ENCODE measurements at regions not wholly inside any gene's neighbourhood (a gene's known extent, or its start where the extent isn't known, plus 50 kb on each side); places are given as distances from the start of the nearest gene placed in this dataset.

DNA sequence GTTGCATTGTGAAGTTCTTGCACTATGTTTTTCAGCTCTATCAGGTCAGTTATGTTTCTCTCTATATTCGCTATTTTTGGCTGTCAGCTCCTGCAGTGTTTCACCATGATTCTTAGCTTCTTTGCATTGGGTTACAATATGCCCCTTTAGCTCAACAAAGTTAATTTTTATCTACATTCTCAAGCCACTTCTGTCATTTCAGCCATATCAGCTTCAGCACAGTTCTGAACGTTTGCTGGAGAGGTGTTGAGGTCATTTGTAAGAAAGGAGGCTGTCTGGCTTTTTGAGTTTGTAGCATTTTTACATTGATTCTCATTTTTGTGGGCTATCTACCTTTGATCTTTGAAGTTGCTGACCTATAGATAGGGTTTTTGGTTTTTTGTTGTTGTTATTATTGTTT lies 573.2 kb upstream of the RGS18 start:
- TF ChIP-seq, protein P1, sequence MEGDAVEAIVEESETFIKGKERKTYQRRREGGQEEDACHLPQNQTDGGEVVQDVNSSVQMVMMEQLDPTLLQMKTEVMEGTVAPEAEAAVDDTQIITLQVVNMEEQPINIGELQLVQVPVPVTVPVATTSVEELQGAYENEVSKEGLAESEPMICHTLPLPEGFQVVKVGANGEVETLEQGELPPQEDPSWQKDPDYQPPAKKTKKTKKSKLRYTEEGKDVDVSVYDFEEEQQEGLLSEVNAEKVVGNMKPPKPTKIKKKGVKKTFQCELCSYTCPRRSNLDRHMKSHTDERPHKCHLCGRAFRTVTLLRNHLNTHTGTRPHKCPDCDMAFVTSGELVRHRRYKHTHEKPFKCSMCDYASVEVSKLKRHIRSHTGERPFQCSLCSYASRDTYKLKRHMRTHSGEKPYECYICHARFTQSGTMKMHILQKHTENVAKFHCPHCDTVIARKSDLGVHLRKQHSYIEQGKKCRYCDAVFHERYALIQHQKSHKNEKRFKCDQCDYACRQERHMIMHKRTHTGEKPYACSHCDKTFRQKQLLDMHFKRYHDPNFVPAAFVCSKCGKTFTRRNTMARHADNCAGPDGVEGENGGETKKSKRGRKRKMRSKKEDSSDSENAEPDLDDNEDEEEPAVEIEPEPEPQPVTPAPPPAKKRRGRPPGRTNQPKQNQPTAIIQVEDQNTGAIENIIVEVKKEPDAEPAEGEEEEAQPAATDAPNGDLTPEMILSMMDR (IDR thresholded peaks at IDR 0.05; ENCODE audit: low read depth, low read length, poor library complexity, severe bottlenecking), result no peak
- no peak for TF ChIP-seq EZH2phosphoT487 (IDR thresholded peaks at IDR 0.05; ENCODE audit: borderline replicate concordance, low read length)
- no peaks in the 10 kb centered on the region for H3F3A ChIP-seq (ENCODE audit: control insufficient read depth, insufficient read depth)

DNA sequence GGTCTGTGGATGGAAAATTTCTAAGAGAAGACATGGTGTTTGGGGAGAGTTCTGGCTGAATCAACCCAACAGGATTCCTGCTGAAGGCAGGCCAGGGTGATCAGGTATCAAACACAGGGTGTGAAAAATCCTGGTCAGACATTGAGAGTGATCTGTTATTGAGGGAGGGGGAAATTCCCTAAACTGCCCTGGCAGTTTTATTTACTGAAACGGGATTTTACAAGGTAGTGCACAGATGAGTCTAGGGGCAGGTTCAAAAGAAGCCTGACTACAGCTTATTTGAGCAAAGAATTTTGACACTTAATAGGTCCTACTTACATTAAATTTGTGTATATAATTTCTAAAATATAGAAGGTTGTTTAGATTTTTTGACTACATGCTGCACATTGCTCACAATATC lies 569.4 kb upstream of the RGS18 start:
- H3K4me2 ChIP-seq (ENCODE audit: low read length), result no peak overlapping the region
- H3K9me3 ChIP-seq (ENCODE audit: control insufficient read depth, insufficient read depth, low read length), result no peaks in the 10 kb centered on the region
- no peaks in the 10 kb centered on the region for H3K36me3 ChIP-seq (ENCODE audit: control insufficient read depth, low read length)
- no peak overlapping the region for H3K4me3 ChIP-seq (ENCODE audit: low read length)
- H3K79me2 ChIP-seq (ENCODE audit: control insufficient read depth, low read length), result no peaks in the 10 kb centered on the region
- H3K27ac ChIP-seq (ENCODE audit: low read depth, low read length), result no peak overlapping the region
- no peak for TF ChIP-seq EZH2phosphoT487 (IDR thresholded peaks at IDR 0.05; ENCODE audit: borderline replicate concordance, low read length)
- TF ChIP-seq, protein P1 (IDR thresholded peaks at IDR 0.05; ENCODE audit: low read depth, low read length, poor library complexity, severe bottlenecking), result no peak
- H3K9me2 ChIP-seq (replicated peaks; ENCODE audit: control insufficient read depth, low read length), result no peaks in the 10 kb centered on the region; the same call in 1 of the 2 replicates
- H3K4me1 ChIP-seq (ENCODE audit: control insufficient read depth, low read length), result no peaks in the 10 kb centered on the region
- no peaks in the 10 kb centered on the region for H4K20me1 ChIP-seq (ENCODE audit: control insufficient read depth, insufficient read depth, low read depth, low read length)
- H3F3A ChIP-seq (ENCODE audit: control insufficient read depth, insufficient read depth), result no peaks in the 10 kb centered on the region
- no peaks in the 10 kb centered on the region for H3K27me3 ChIP-seq (ENCODE audit: control insufficient read depth, low read length)

More for the DNA sequence above, 573.2 kb upstream of the RGS18 start:
- no peaks in the 10 kb centered on the region for H3K36me3 ChIP-seq (ENCODE audit: control insufficient read depth, low read length)
- no peak overlapping the region for H3K4me3 ChIP-seq (ENCODE audit: low read length)
- no peaks in the 10 kb centered on the region; the same call in 1 of the 2 replicates for H3K9me2 ChIP-seq (replicated peaks; ENCODE audit: control insufficient read depth, low read length)
- H3K4me1 ChIP-seq (ENCODE audit: control insufficient read depth, low read length), result peaks cover 10% of the 10 kb centered on the region
- H3K9me3 ChIP-seq (ENCODE audit: control insufficient read depth, insufficient read depth, low read length), result no peaks in the 10 kb centered on the region
- no peaks in the 10 kb centered on the region for H3K79me2 ChIP-seq (ENCODE audit: control insufficient read depth, low read length)
- no peaks in the 10 kb centered on the region for H3K27me3 ChIP-seq (ENCODE audit: control insufficient read depth, low read length)
- H4K20me1 ChIP-seq (ENCODE audit: control insufficient read depth, insufficient read depth, low read depth, low read length), result no peaks in the 10 kb centered on the region
- no peak overlapping the region for H3K27ac ChIP-seq (ENCODE audit: low read depth, low read length)
- H3K4me2 ChIP-seq (ENCODE audit: low read length), result no peak overlapping the region

DNA sequence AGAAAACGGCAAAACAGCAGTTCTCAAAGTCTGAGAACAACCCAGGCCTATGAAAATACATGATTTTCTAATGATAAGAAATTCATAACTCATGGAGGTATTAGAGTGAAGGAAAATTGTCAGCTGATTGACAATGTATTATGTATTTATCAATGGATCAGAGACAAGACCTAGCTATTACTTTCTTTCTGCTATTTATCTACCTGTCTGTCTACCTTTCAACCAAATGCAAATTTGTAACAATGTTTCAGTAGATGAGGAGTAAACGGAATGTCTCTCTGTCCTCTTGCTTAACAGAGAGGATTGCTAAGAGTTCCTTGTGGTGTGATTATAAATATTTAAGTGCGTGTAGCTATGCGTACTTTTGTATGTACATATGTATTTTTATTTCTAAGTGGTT lies 568.7 kb upstream of the RGS18 start:
- Histone ChIP-seq H3K4me3 (ENCODE audit: low read length) (no peak overlapping the region), H4K20me1 (ENCODE audit: control insufficient read depth, insufficient read depth, low read depth, low read length) (no peaks in the 10 kb centered on the region), H3K27me3 (ENCODE audit: control insufficient read depth, low read length) (no peaks in the 10 kb centered on the region), H3K9me2 (replicated peaks; ENCODE audit: control insufficient read depth, low read length) (no peaks in the 10 kb centered on the region; the same call in 1 of the 2 replicates), H3K36me3 (ENCODE audit: control insufficient read depth, low read length) (no peaks in the 10 kb centered on the region), H3K9me3 (ENCODE audit: control insufficient read depth, insufficient read depth, low read length) (no peaks in the 10 kb centered on the region), H3F3A (ENCODE audit: control insufficient read depth, insufficient read depth) (no peaks in the 10 kb centered on the region), H3K27ac (ENCODE audit: low read depth, low read length) (no peak overlapping the region), H3K4me1 (ENCODE audit: control insufficient read depth, low read length) (no peaks in the 10 kb centered on the region), H3K79me2 (ENCODE audit: control insufficient read depth, low read length) (no peaks in the 10 kb centered on the region), H3K4me2 (ENCODE audit: low read length) (no peak overlapping the region)
- TF ChIP-seq, protein P1 (IDR thresholded peaks at IDR 0.05; ENCODE audit: low read depth, low read length, poor library complexity, severe bottlenecking), result no peak
- TF ChIP-seq EZH2phosphoT487 (IDR thresholded peaks at IDR 0.05; ENCODE audit: borderline replicate concordance, low read length), result no peak
